MCF 10A (cell line): ENCODE measurements at regions not wholly inside any gene's neighbourhood (a gene's known extent, or its start where the extent isn't known, plus 50 kb on each side); places are given as distances from the start of the nearest gene placed in this dataset.

Experiments used
- BruUV-seq: library from RNA; stranded (reverse); fragments of 400-500 nt; replicated peaks from 2 replicates; lab custom pipeline; 2021; lab: Mats Ljungman, UMichigan
- CTCF ChIA-PET: fragments of 300-600 bp; sonication (Branson Sonifier 250); formaldehyde crosslinking; extraction: SDS; loops from one replicate; lab custom pipeline; 2021; ENCODE audit warnings: antibody characterized with exemption, inconsistent platforms; lab: Yijun Ruan, JAX
- POLR2A ChIA-PET: fragments of 300-600, 350-650 bp; sonication (Branson Sonifier 250); formaldehyde crosslinking; extraction: SDS; loops from one replicate; lab custom pipeline; 2020; ENCODE audit warnings: antibody characterized with exemption, inconsistent platforms; lab: Yijun Ruan, JAX
- DNase-seq: peaks from one replicate; pipeline ENCODE4 v3.0.0-alpha.2; 2018; ENCODE audit not compliant: unreplicated experiment
- H3K27ac Mint-ChIP-seq: one replicate; pipeline ENCODE4 v1.8.0; 2022; ENCODE audit warnings: mild to moderate bottlenecking, low read depth, mixed read lengths; ENCODE audit not compliant: unreplicated experiment
- H3K27me3 Mint-ChIP-seq: one replicate; pipeline ENCODE4 v1.8.0; 2022; ENCODE audit warnings: mixed read lengths; ENCODE audit not compliant: insufficient read depth, unreplicated experiment
- H3K36me3 Mint-ChIP-seq: one replicate; pipeline ENCODE4 v1.8.0; 2022; ENCODE audit warnings: mild to moderate bottlenecking, moderate library complexity, mixed read lengths; ENCODE audit not compliant: insufficient read depth, unreplicated experiment
- H3K4me1 Mint-ChIP-seq: one replicate; pipeline ENCODE4 v1.8.0; 2022; ENCODE audit warnings: mixed read lengths; ENCODE audit not compliant: insufficient read depth, unreplicated experiment
- H3K4me3 Mint-ChIP-seq: one replicate; pipeline ENCODE4 v1.8.0; 2022; ENCODE audit warnings: mild to moderate bottlenecking, moderate library complexity, mixed read lengths; ENCODE audit not compliant: unreplicated experiment
- H3K9me3 Mint-ChIP-seq: one replicate; pipeline ENCODE4 v1.8.0; 2022; ENCODE audit warnings: mixed read lengths; ENCODE audit not compliant: unreplicated experiment
- intact Hi-C: fragments of 100-400 bp; cut with micrococcal nuclease; formaldehyde crosslinking; loops from 2 replicates; pipeline ENCODE4 v1.14.1; 2022
- TF ChIP-seq, protein P1 (sequence below): fragments of 200-600 bp; IDR thresholded peaks from one replicate; pipeline ENCODE4 v1.8.0; 2022; ENCODE audit warnings: antibody characterized with exemption, mild to moderate bottlenecking; ENCODE audit not compliant: unreplicated experiment

GRCh38 chr5:143674469-143674786 is 137.5 kb upstream of the HMHB1 start:
- intact Hi-C loops = no loop called here
- CTCF ChIA-PET = interaction anchor here (0.6 to 1.2 kb wide), 4 partner anchors 9 to 113 kb away, joined by 3 to 4 read pairs (median 3); no protein-coding TSS in a partner anchor
- Mint-ChIP-seq H3K36me3 (no peaks in the 10 kb centered on the region), H3K27ac (peak overlapping the region; percentile 7), H3K4me3 (no peak overlapping the region), H3K4me1 (peaks cover 24% of the 10 kb centered on the region), H3K27me3 (no peaks in the 10 kb centered on the region), H3K9me3 (peaks cover 7% of the 10 kb centered on the region)
- POLR2A ChIA-PET = interaction anchor here (1.1 to 1.7 kb wide), 5 partner anchors 13 to 274 kb away, joined by 4 to 6 read pairs (median 5); no protein-coding TSS in a partner anchor
- DNase-seq = no peak
- TF ChIP-seq, protein P1, sequence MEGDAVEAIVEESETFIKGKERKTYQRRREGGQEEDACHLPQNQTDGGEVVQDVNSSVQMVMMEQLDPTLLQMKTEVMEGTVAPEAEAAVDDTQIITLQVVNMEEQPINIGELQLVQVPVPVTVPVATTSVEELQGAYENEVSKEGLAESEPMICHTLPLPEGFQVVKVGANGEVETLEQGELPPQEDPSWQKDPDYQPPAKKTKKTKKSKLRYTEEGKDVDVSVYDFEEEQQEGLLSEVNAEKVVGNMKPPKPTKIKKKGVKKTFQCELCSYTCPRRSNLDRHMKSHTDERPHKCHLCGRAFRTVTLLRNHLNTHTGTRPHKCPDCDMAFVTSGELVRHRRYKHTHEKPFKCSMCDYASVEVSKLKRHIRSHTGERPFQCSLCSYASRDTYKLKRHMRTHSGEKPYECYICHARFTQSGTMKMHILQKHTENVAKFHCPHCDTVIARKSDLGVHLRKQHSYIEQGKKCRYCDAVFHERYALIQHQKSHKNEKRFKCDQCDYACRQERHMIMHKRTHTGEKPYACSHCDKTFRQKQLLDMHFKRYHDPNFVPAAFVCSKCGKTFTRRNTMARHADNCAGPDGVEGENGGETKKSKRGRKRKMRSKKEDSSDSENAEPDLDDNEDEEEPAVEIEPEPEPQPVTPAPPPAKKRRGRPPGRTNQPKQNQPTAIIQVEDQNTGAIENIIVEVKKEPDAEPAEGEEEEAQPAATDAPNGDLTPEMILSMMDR = no peak
- BruUV-seq = no TSS peak

GRCh38 chr5:143673676-143674468 is 138.1 kb upstream of the HMHB1 start:
- TF ChIP-seq, protein P1 = no peak
- DNase-seq = no peak
- POLR2A ChIA-PET = interaction anchor here (0.9 to 1.7 kb wide), 6 partner anchors 13 to 274 kb away, joined by 3 to 6 read pairs (median 5); no protein-coding TSS in a partner anchor
- Mint-ChIP-seq H3K4me3 (no peak overlapping the region), H3K9me3 (peaks cover 7% of the 10 kb centered on the region), H3K27ac (peak overlapping the region; percentile 7), H3K4me1 (peaks cover 22% of the 10 kb centered on the region), H3K27me3 (no peaks in the 10 kb centered on the region), H3K36me3 (no peaks in the 10 kb centered on the region)
- intact Hi-C loops = no loop called here
- BruUV-seq = no TSS peak
- CTCF ChIA-PET = interaction anchor here (0.6 to 1.2 kb wide), 4 partner anchors 11 to 114 kb away, joined by 3 read pairs; no protein-coding TSS in a partner anchor

DNA sequence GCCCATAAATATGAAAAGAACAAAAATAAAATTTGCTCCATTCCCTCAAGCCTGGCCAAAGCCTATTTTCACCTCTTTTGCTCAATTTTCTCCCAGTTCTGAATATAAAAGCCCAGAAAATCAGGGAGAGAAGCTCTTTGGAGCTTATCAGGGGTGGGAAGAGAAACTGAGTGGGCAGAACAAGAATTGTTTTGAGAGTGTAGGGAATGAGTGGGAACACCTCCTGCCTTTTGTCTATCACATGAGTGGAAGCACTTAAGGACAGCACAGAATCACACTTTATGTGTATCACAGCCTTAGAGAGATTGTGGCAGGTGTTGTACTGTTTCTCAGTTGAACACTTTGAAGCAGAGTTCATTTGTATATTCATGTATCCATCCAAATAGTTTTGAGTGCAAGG is 139.2 kb upstream of the HMHB1 start:
- Mint-ChIP-seq H3K4me1 (peaks cover 22% of the 10 kb centered on the region), H3K27me3 (no peaks in the 10 kb centered on the region), H3K36me3 (no peaks in the 10 kb centered on the region), H3K27ac (no peak overlapping the region), H3K9me3 (peaks cover 7% of the 10 kb centered on the region), H3K4me3 (no peak overlapping the region)
- no TSS peak for BruUV-seq
- CTCF ChIA-PET = interaction anchor here (0.5 kb wide), 1 partner anchor 11 kb away, joined by 3 read pairs; no protein-coding TSS in a partner anchor
- no peak for DNase-seq
- TF ChIP-seq, protein P1 = no peak
- POLR2A ChIA-PET = interaction anchor here (1.6 kb wide), 1 partner anchor 15 kb away, joined by 5 read pairs; no protein-coding TSS in a partner anchor
- intact Hi-C loops = no loop called here
